Gastroesophageal sphincter (tissue), 3 donors: ENCODE measurements at regions not wholly inside any gene's neighbourhood (a gene's known extent, or its start where the extent isn't known, plus 50 kb on each side); places are given as distances from the start of the nearest gene placed in this dataset.
"Not testable (repeated sequence)": the region's sequence is repeated elsewhere in the genome, so short reads cannot be mapped to it uniquely, and the experiment has no call there.

Experiments used
- EP300 ChIP-seq: sonication (generic); formaldehyde crosslinking; IDR thresholded peaks from one replicate; pipeline ENCODE4 v1.6.1; 2017; ENCODE audit warnings: antibody characterized with exemption, mild to moderate bottlenecking
- POLR2A ChIP-seq, 2 donors: fragments of 450-650 bp; IDR thresholded peaks; one replicate each; pipeline ENCODE4 v1.6.1; 2017; ENCODE audit warnings: antibody characterized with exemption in 2 of 2, mild to moderate bottlenecking in 2 of 2, moderate library complexity in 1 of 2
- POLR2AphosphoS5 ChIP-seq: sonication (generic); formaldehyde crosslinking; IDR thresholded peaks from one replicate; pipeline ENCODE4 v1.6.1; 2017; ENCODE audit warnings: antibody characterized with exemption
- TF ChIP-seq, protein P1 (sequence below), 4 experiments: fragments of 200-600 bp in 2 of 4; fragments of 450-650 bp in 2 of 4; sonication (generic) in 1 of 4; IDR thresholded peaks; one replicate each; pipeline ENCODE4 v1.5.1; 2017 to 2019; ENCODE audit warnings: antibody characterized with exemption in 4 of 4, mild to moderate bottlenecking in 2 of 4, moderate library complexity in 2 of 4

GRCh38 chr11:48729503-48729902 is 240.9 kb downstream of the OR4A47 start:
- TF ChIP-seq, protein P1, sequence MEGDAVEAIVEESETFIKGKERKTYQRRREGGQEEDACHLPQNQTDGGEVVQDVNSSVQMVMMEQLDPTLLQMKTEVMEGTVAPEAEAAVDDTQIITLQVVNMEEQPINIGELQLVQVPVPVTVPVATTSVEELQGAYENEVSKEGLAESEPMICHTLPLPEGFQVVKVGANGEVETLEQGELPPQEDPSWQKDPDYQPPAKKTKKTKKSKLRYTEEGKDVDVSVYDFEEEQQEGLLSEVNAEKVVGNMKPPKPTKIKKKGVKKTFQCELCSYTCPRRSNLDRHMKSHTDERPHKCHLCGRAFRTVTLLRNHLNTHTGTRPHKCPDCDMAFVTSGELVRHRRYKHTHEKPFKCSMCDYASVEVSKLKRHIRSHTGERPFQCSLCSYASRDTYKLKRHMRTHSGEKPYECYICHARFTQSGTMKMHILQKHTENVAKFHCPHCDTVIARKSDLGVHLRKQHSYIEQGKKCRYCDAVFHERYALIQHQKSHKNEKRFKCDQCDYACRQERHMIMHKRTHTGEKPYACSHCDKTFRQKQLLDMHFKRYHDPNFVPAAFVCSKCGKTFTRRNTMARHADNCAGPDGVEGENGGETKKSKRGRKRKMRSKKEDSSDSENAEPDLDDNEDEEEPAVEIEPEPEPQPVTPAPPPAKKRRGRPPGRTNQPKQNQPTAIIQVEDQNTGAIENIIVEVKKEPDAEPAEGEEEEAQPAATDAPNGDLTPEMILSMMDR (IDR thresholded peaks at IDR 0.05) = not testable (repeated sequence)
- not testable (repeated sequence) for TF ChIP-seq POLR2AphosphoS5; POLR2A (IDR thresholded peaks at IDR 0.05); EP300
